DND-41 (cell line): ENCODE measurements at regions not wholly inside any gene's neighbourhood (a gene's known extent, or its start where the extent isn't known, plus 50 kb on each side); places are given as distances from the start of the nearest gene placed in this dataset.

Experiments used
- ATAC-seq: fragments of 200-7000 bp; cut with Tn5 transposase; 3 replicates; pipeline ENCODE4 v1.9.1; 2021; ENCODE audit warnings: low read depth; ENCODE audit not compliant: insufficient read depth
- DNase-seq: peaks from one replicate; pipeline ENCODE4 v3.0.0-alpha.2; 2020
- H2AFZ ChIP-seq: 2 replicates; pipeline ENCODE4 v1.6.0; 2012; ENCODE audit warnings: low read depth, low read length
- H3K27ac ChIP-seq: 2 replicates; pipeline ENCODE4 v1.5.1; 2012; ENCODE audit warnings: low read length, inconsistent platforms
- H3K27me3 ChIP-seq: fragments of 200-600 bp; sonication (generic); 2 replicates; pipeline ENCODE4 v1.6.0; 2012; ENCODE audit warnings: low read length, mild to moderate bottlenecking, inconsistent platforms; ENCODE audit not compliant: insufficient read depth, poor library complexity
- H3K36me3 ChIP-seq: 2 replicates; pipeline ENCODE4 v1.5.1; 2012; ENCODE audit warnings: low read length, inconsistent platforms; ENCODE audit not compliant: insufficient read depth
- H3K4me1 ChIP-seq: 2 replicates; pipeline ENCODE4 v1.5.1; 2012; ENCODE audit warnings: mild to moderate bottlenecking, low read length; ENCODE audit not compliant: insufficient read depth
- H3K4me2 ChIP-seq: 2 replicates; pipeline ENCODE4 v1.6.0; 2012; ENCODE audit warnings: mild to moderate bottlenecking, moderate library complexity, low read length, inconsistent platforms; ENCODE audit not compliant: insufficient read depth
- H3K4me3 ChIP-seq, 2 experiments: fragments of 200-600 bp in 1 of 2; shearing (Covaris generic) in 1 of 2; 2 replicates each; pipeline ENCODE4 v1.5.1; 2012 to 2016; ENCODE audit warnings: inconsistent platforms in 2 of 2, low read length in 2 of 2, mild to moderate bottlenecking in 2 of 2, low read depth in 1 of 2, moderate library complexity in 1 of 2
- H3K79me2 ChIP-seq: 2 replicates; pipeline ENCODE4 v1.6.0; 2012; ENCODE audit warnings: low read length, inconsistent platforms; ENCODE audit not compliant: insufficient read depth
- H3K9ac ChIP-seq: 2 replicates; pipeline ENCODE4 v1.6.0; 2012; ENCODE audit warnings: low read depth, mild to moderate bottlenecking, inconsistent platforms, low read length, moderate library complexity
- H3K9me3 ChIP-seq: 2 replicates; pipeline ENCODE4 v1.5.1; 2012; ENCODE audit warnings: low read length, moderate library complexity, mild to moderate bottlenecking, inconsistent platforms; ENCODE audit not compliant: insufficient read depth, severe bottlenecking
- H4K20me1 ChIP-seq: 2 replicates; pipeline ENCODE4 v1.6.0; 2012; ENCODE audit warnings: low read length; ENCODE audit not compliant: insufficient read depth
- CTCF ChIP-seq: IDR thresholded peaks from 2 replicates; pipeline ENCODE4 v1.5.1; 2012; ENCODE audit warnings: borderline replicate concordance, low read length, moderate library complexity, mild to moderate bottlenecking; ENCODE audit not compliant: poor library complexity, severe bottlenecking; ENCODE audit errors: extremely low read depth
- EZH2 ChIP-seq: IDR thresholded peaks from 3 replicates; pipeline ENCODE4 v1.6.1; 2012; ENCODE audit warnings: borderline replicate concordance, low read depth, mild to moderate bottlenecking, moderate library complexity, low read length, inconsistent platforms; ENCODE audit not compliant: severe bottlenecking

DNA sequence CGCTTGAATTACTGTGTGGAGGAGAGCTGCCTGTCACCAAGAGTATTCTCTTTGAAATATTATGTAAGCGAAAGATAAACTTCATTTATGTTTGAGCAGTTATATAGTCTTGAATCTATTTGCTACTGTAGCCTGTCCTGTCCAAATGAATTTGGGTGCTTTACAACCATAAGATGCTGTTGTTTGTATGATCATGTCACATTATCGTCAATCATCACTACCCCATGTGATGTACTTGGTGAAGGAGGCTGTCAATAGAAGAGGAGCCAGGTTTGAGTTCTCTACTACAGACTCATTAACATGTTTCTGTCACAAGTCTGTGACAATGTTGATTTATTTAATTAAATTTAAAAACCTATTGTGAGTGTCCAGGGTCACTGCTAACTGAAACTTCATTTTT, 403.3 kb upstream of the MEF2C start:
- Histone ChIP-seq H3K79me2 (no peaks in the 10 kb centered on the region), H3K4me3 (no peak overlapping the region), H4K20me1 (no peaks in the 10 kb centered on the region), H3K36me3 (no peaks in the 10 kb centered on the region), H3K9me3 (no peaks in the 10 kb centered on the region), H3K4me2 (no peak overlapping the region), H3K27me3 (no peaks in the 10 kb centered on the region), H3K27ac (no peak overlapping the region), H2AFZ (no peak overlapping the region), H3K4me1 (no peaks in the 10 kb centered on the region), H3K9ac (no peak overlapping the region)
- TF ChIP-seq EZH2 (no peak), CTCF (no peak)
- no peak for ATAC-seq
- DNase-seq: no peak

- ATAC-seq: no peak
Observed at GRCh38 chr5:89283728-89284493, 400.9 kb upstream of the MEF2C start.

GRCh38 chr5:89282554-89283510, 399.8 kb upstream of the MEF2C start:
- H3K27me3 ChIP-seq: no peaks in the 10 kb centered on the region
- no peaks in the 10 kb centered on the region for H4K20me1 ChIP-seq
- H3K27ac ChIP-seq: no peak overlapping the region
- no peaks in the 10 kb centered on the region for H3K4me1 ChIP-seq
- H3K79me2 ChIP-seq: no peaks in the 10 kb centered on the region
- H3K36me3 ChIP-seq: no peaks in the 10 kb centered on the region
- no peak overlapping the region for H3K4me2 ChIP-seq
- no peaks in the 10 kb centered on the region for H3K9me3 ChIP-seq
- no peak overlapping the region for H3K4me3 ChIP-seq
- no peak overlapping the region for H2AFZ ChIP-seq
- no peak for ATAC-seq
- no peak overlapping the region for H3K9ac ChIP-seq
- TF ChIP-seq EZH2: no peak
- TF ChIP-seq CTCF: no peak
- no peak for DNase-seq

More at GRCh38 chr5:89283728-89284493, 400.9 kb upstream of the MEF2C start:
- Histone ChIP-seq H3K4me1 (no peaks in the 10 kb centered on the region), H3K4me2 (no peak overlapping the region), H3K9me3 (no peaks in the 10 kb centered on the region), H4K20me1 (no peaks in the 10 kb centered on the region), H3K36me3 (no peaks in the 10 kb centered on the region), H3K4me3 (no peak overlapping the region), H3K9ac (no peak overlapping the region), H2AFZ (no peak overlapping the region), H3K27me3 (no peaks in the 10 kb centered on the region), H3K27ac (no peak overlapping the region), H3K79me2 (no peaks in the 10 kb centered on the region)
- TF ChIP-seq CTCF: no peak
- no peak for TF ChIP-seq EZH2
- no peak for DNase-seq
